ENCODE measurements at regions not wholly inside any gene's neighbourhood (a gene's known extent, or its start where the extent isn't known, plus 50 kb on each side); places are given as distances from the start of the nearest gene placed in this dataset.

DNA sequence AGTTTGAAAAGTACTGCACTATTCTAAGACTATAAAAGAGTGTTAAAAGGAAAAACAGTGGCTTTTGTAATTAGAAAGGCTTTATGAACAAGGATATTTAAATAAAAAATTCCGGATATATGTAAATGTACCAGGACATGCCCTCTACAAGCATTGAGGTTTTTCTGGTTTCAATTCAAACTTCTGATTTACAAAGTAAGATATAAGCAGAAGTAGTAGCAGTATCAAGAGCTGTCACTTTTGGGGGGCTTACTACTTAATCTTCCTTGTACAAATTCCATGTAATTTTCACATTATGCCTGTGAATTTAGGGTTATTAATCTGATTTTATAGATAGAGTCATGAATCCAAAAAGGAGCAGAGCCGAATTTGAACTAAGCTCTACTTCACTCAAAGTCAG, 170.3 kb upstream of the ATP2B1 start:
- TF ChIP-seq, protein P1, sequence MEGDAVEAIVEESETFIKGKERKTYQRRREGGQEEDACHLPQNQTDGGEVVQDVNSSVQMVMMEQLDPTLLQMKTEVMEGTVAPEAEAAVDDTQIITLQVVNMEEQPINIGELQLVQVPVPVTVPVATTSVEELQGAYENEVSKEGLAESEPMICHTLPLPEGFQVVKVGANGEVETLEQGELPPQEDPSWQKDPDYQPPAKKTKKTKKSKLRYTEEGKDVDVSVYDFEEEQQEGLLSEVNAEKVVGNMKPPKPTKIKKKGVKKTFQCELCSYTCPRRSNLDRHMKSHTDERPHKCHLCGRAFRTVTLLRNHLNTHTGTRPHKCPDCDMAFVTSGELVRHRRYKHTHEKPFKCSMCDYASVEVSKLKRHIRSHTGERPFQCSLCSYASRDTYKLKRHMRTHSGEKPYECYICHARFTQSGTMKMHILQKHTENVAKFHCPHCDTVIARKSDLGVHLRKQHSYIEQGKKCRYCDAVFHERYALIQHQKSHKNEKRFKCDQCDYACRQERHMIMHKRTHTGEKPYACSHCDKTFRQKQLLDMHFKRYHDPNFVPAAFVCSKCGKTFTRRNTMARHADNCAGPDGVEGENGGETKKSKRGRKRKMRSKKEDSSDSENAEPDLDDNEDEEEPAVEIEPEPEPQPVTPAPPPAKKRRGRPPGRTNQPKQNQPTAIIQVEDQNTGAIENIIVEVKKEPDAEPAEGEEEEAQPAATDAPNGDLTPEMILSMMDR (IDR thresholded peaks at IDR 0.05), result no peak

- TF ChIP-seq, protein P1 (IDR thresholded peaks at IDR 0.05), result no peak
These were observed 169.7 kb upstream of the ATP2B1 start for GRCh38 chr12:89878327-89878726.

GRCh38 chr12:89877671-89878070, 169.0 kb upstream of the ATP2B1 start:
- TF ChIP-seq, protein P1 (IDR thresholded peaks at IDR 0.05), result no peak

DNA sequence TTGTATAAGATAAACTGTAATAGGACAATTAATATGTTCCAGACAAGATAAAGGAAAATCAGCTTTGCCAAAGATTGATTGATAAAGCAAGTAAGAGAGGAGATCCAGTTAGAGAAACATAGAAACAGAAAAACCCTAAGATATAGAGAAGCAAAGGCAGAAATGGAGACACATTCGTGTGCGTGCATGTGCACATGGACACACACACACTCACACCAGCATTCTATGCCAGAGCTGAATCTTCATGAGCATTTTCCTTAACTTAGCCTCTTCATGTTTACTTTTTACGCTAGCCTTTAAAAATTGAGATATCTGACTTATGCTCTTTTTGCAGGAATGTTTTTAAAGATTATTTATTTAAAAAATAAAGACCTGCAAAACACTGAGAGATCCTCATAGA, 168.5 kb upstream of the ATP2B1 start:
- TF ChIP-seq, protein P1 (IDR thresholded peaks at IDR 0.05), result no peak

DNA sequence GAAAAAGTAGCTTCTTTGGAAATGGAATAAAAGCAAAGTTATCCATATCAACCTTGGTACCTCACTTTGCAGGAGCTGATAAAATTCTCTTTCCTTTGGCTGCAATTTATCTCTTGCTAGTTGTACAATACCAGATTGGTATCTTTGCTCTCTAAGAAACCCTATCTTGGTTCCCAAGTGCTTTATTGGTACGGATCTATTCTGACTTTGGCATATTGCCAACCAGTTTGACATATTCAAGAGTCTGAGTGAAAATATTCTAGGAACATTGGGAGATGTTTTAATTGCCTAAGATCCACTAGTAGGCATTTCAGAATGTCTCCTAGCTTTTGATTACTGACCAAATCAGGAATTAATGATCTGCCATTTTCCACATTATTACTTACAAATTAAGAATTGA, 167.2 kb upstream of the ATP2B1 start:
- TF ChIP-seq, protein P1 (IDR thresholded peaks at IDR 0.05), result no peak

GRCh38 chr12:89875225-89875624, 166.6 kb upstream of the ATP2B1 start:
- TF ChIP-seq, protein P1 (IDR thresholded peaks at IDR 0.05), result no peak

- TF ChIP-seq, protein P1 (IDR thresholded peaks at IDR 0.05), result no peak
These were observed 165.5 kb upstream of the ATP2B1 start for GRCh38 chr12:89874146-89874545.

GRCh38 chr12:89873745-89874144, 165.1 kb upstream of the ATP2B1 start:
- TF ChIP-seq, protein P1 (IDR thresholded peaks at IDR 0.05), result no peak

All from LNCAP (cell line).